ENCODE measurements at regions not wholly inside any gene's neighbourhood (a gene's known extent, or its start where the extent isn't known, plus 50 kb on each side); places are given as distances from the start of the nearest gene placed in this dataset.
A peak's percentile ranks its signal among the peaks of the same experiment; 100 is the strongest.
"Not testable (repeated sequence)": the region's sequence is repeated elsewhere in the genome, so short reads cannot be mapped to it uniquely, and the experiment has no call there.

DNA sequence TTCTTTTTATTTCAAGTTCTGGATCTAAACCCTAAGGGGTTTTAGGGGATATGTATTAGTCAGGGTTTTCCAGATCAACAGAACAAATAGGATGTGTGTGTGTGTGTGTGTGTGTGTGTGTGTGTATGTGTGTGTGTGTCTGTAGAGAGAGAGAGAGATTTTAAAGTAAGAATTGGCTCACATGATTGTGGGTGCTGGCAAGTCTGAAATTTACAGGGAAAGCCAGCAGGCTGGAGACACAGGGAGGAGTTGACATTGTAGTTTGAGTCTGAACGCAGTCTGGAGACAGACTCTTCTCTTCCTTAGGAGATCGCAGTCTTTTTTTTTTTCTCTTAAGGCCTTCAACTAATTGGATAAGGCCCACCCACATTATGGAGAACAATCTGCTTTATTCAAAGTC, 428.8 kb upstream of the TBL1XR1 start:
- no peak for DNase-seq (ENCODE audit: low spot score)

DNA sequence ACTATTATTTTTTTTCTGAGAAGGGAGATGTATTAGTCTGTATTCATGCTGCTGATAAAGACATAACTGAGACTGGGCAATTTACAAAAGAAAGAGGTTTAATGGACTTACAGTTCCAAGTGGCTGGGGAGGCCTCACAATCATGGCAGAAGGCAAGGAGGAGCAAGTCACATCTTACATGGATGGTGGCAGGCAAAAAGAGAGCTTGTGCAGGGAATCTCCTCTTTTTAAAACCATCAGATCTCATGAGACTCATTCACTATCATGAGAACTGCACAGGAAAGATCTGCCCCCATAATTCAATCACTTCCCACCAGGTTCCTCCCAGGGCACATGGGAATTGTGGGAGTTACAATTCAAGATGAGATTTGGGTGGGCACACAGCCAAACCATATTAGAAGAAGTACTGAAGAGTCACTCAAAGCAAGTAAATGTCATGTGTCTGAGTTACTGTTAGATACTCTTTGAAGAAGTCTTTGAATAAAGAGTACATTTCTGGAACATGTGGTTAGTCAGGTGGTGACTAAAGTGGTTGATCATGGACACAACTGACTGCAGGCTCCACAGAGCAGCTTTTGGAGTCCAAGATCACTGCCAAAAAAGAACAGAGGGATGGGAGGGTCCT, 430.9 kb upstream of the TBL1XR1 start:
- not testable (repeated sequence) for DNase-seq (ENCODE audit: low spot score)

DNA sequence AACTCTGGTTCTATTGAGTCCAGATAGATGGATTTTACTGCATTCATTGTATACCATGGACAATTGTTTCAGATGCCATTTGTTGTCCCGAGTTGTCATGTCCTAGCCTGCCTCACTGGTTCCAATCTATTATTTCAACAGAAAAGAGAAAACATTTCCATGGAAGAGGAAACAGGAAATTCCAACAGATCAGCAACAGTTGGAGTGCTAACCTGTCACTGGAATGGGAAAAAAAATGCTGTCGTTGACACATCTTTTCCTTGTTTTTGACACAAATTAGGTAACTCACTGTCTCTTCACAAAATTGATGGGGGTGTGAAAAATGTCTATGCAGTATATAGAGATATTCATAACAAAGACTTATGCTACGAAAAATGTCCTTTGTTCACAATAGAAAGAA, 432.0 kb upstream of the TBL1XR1 start:
- no peak for DNase-seq (ENCODE audit: low spot score)

DNA sequence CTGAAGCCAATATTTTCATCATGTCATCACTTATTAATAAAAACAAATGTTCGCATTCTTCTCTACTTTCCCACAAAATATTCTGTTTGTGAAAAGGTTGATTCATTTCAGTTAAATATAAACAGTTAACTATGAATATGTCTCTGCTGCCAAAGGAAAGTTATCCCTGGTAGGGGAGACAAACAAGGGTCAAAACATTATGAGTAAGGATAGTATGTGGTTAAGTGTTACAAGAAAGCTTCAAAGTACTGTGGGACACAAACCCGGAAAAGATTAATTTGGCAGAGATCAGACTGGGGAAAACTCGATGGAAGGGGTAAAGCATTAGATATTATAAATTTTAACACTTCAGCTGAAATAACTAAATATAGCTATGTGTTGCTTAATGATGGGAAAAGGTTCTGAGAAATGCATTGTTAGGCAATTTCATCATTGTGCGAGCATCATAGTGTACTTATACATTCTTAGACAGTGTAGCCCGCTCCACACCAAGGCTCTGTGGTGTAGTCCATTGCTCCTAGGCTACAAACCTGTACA, 436.5 kb upstream of the TBL1XR1 start:
- DNase-seq (ENCODE audit: low spot score), result no peak

DNA sequence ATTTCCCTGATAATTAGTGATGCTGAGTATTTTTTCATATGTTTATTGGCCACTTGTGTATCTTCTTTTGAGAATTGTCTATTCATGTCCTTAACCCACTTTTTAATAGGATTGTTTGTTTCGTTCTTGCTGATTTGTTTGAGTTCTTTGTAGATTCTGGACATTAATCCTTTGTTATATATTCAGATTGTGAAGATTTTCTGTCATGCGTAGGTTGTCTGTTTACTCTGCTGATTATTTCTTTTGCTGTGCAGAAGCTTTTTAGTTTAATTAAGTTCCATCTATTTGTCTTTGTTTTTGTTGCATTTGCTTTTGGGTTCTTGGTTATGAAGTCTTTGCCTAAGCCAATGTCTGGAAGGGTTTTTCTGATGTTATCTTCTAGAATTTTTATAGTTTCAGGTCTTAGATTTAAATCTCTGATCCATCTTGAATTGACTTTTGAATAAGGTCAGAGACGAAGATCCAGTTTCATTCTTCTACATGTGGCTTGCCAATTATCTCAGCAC, 438.4 kb upstream of the TBL1XR1 start:
- DNase-seq (ENCODE audit: low spot score), result not testable (repeated sequence)

DNA sequence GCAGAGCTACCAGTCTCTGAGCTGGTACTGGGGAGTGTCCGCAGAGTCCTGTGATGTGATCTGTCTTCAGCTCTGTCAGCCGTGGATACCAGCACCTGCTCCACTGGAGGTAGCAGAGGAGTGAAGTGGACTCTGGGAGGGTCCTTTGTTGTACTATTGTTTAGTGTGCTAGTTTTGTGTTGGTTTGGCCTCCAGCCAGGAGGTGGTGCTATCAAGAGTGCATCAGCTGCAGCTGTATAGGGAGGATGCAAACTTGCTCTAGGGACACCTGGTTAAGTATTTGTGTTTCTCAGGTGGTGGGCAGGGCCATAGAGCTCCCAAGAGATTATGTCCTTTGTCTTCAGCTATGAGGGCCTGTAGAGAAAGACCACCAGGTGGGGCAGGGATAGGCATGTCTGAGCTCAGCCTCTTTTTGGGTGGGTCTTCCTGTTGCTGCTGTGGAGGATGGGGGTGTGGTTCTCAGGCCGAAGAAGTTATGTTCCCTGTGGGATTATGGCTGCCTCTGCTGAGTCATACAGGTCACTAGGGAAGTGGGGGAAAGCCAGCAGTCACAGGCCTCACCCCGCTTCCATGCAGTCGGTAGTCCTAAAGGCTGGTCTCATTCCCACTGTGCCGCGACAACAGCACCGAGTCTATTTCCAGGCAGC, 443.2 kb upstream of the TBL1XR1 start:
- DNase-seq (ENCODE audit: low spot score), result no peak

DNA sequence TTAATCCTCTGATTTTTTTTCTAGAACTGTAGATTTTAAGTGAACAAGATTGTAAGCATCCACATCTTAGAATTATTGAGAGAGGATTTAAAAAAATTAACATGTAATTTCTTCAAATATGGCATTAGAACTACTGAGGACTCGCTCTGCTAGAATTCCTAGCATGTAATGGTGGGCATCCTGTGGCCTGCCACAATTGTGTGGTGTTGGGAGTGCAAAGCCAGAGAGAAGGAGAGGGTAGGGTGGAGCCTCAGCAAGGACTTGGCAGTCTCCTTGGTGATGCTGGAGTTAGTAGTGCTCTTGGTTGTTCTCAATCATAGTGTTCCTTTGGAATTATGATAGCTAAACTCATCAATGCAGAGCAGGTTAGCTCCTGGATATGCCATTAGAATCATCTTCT, 443.9 kb upstream of the TBL1XR1 start:
- DNase-seq (ENCODE audit: low spot score), result no peak

DNA sequence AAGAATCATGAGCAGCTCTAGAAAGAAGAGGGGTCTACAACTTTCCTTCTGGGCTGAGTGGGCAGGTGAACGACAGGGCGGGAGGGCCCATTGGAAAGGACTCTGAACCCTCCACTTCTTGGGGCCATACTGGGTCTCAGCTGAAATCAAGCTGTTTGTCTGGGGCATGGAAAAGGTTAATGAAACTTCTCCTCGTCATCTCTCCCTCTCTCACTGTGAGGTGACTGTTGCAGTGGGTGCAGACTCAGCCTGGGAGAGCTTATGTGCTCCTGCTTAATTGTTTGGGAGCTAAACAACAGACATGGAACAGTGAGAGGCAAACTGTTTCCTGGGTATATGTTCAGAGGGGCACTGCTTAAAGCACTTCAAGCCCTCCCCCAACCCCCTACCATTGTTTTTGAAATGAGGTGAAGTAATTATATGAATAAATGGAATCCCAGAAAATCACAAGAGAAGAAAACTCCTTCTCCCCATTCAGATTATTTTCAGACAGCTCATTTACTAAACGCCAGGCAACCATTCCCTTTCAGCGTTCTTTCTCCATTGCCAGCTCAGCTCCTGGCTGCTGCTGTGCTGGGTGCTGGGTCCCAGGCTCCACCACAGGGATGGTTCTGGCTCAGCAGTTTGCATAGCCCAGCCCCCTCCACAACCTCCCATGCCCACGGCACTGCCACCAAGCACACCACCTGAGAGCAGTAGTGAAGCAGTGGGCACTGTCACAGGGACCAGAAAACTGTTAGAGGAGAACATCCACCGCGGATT, 444.9 kb upstream of the TBL1XR1 start:
- no peak for DNase-seq (ENCODE audit: low spot score)

DNA sequence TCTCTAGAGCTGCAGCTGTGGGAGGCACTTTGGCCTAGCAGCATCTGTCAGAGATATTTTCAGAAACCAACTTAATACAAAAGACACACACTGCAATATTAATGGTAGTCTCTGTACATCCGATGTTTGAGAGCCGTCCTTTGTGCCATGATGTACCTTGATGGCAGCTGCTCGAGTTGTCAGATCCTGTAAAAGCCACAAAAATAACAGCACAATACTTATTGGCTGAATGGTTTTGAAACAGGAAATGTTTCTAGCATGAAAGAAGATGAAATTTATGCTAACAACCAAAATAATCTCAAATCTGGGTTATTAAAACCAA, 445.5 kb upstream of the TBL1XR1 start:
- no peak for DNase-seq (ENCODE audit: low spot score)

DNA sequence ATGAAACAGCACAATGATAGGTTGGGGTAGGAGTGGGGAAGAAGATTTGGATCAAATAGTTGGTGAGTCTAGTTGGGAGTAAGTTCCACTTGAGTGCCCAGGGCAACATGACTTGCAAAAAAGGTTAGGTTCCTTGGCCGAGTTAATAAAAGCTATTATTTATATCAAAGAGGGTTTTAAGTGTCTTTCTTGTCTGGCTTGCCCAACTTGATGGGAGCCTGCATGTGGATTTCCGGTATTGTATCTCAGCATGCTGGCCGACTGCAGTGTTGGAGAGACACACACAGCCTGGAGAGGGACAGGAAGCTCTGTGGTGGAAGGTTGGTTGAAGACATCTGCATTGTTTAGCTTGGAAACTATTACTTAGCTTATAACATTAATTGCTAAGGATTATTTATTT, 449.5 kb upstream of the TBL1XR1 start:
- no peak for DNase-seq (ENCODE audit: low spot score)

DNA sequence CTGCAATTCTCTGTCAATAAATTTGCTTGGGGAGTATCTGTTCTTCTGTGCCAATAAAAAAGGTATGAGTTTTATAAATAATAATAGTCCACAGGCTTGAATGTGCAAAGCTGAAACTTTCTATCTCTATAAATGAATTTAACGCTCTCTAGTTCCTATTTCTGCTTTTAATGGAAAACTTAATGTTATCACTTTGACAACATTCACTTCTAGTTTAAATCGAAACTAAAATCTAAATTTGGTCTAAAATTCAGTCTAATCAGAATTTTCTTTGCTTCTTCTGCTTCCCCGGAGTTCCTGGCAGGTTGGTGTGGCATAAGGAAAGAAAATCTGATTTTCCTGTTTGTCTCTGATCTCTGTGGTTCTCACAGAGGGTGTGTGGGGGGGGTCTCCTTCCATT, 450.1 kb upstream of the TBL1XR1 start:
- no peak for DNase-seq (ENCODE audit: low spot score)

DNA sequence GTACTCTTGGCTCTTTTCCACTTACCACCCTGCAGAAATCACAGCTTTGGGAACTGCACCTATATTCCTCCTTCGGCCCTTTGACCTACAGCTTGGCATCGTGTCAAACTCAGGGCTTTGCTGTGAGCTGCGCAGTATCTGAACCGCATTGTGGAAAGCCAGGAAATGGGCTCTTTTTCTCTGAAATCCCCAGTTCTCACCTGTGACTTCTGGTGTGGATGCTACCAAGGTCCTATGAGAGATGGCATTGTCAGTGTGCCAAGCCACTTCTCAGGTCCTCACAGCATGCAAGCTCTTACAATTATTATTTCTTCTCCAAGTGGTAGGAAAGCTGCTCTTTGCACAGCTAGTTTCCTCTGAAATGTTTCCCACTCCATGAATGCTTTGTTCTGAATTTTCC, 450.6 kb upstream of the TBL1XR1 start:
- no peak for DNase-seq (ENCODE audit: low spot score)

DNA sequence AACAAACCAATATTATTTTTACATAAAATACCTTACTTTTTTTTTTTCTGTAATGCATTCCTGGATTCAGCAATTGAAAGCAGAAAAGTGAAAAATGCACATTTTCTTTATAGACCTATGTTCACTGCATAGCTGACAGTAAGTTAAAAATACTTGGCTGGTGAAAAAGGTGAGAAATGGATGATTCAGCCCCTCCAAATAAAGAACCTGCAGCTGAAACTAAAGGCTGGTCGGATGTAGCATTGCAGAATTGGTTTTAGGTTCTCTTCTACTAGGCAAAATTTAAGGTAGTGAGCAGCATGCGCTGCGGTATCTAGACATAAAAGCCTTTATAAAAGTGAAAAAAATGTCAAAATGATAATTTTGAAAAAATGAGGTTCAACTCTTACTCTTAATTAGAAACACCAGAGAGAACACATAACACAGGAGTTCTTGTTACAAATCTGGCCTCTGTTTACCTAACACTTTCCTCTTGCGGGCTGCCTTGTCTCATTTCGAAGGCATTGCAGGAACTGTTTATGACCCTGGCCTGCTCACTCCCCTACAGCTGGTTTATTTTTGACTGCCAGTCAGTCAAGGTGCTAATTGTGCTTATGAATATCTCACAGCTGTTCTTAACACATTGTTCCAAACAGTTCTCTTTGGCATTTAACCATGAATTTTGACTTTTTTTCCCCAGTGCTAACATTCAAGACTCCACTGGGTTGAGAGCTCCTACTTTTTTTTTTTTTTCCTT, 455.4 kb upstream of the TBL1XR1 start:
- no peak for DNase-seq (ENCODE audit: low spot score)

DNA sequence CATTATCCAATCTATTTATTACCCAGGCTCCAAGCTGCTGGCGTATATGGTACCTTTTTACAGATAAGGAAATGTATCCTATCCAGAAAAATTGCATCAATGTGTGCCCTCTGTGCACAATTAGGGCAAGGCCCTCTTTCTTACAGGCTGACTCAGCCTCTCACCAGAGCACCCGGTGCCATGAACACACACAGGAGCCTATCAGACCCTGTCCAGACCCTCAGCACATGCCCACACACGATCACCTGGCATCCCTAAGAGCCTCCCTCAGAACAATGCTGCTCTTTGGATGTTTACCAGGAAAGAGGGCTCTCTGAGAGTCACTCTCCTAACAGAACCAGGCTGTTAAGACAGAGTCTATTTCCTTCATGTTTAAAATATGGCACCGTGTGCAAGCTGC, 460.0 kb upstream of the TBL1XR1 start:
- DNase-seq (ENCODE audit: low spot score), result no peak

DNA sequence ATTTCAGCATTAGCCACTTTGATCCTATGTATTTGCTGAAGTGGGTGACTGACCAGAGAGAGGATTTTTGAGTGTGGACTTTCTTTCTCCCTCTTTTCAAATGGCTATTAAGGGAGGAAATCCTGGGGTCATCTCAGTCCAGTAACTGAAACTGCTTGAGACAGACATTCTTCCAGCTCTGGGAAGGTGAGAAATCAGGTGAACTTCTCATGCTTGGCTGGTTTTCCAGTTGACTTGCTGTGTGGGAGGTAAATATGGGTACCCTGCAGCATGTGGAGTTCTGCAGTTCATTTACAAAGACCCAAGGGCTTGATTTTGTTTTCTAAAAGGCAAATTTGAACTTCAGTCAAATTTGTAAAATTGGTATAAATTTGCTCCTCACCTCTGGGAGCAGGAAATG, 461.1 kb upstream of the TBL1XR1 start:
- DNase-seq (ENCODE audit: low spot score), result peak; percentile 24

DNA sequence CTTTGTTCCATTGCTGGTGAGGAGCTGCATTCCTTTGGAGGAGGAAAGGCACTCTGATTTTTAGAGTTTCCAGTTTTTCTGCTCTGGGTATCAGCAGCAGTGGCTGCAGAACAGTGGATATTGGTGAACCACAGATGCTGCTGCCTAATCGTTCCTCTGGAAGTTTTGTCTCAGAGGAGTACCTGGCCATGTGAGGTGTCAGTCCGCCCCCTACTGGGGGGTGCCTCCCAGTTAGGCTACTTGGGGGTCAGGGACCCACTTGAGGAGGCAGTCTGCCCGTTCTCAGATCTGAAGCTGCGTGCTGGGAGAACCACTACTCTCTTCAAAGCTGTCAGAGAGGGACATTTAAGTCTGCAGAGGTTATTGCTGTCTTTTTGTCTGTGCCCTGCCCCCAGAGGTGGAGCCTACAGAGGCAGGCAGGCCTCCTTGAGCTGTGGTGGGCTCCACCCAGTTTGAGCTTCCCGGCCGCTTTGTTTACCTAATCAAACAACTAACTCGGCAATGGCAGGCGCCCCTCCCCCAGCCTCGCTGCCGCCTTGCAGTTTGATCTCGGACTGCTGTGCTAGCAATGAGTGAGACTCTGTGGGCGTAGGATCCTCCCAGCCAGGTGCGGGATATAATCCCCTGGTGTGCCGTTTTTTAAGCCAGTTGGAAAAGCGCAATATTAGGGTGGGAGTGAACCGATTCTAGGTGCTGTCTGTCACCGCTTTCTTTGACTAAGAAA, 467.3 kb upstream of the TBL1XR1 start:
- not testable (repeated sequence) for DNase-seq (ENCODE audit: low spot score)

DNA sequence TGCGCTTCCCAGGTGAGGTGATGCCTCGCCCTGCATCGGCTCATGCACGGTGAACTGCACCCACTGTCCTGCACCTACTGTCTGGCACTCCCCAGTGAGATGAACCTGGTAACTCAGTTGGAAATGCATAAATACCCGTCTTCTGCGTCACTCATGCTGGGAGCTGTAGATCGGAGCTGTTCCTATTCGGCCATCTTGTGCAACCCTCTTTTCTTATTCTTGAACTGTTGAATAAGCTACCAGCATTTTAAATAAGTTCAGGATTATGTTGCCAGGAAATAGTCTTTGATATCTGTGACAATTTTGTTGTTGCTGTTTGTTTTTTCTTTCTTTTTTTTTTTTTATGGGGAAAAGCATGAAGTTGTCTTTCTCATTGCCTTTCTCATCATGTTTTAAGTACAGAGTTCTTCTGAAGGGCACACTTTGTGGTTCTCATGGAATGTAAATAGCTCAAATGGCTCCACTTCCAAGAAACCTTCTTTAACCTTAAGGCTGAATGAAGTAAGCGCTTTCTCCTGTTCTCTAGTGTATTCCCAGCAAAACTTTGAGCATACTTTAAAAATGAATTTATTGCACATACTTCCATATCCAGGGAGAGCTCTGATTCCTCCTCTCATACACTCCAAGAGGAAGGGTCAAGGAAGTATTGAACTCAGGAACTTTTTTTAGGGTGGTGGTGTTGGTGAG, 468.0 kb upstream of the TBL1XR1 start:
- DNase-seq (ENCODE audit: low spot score), result no peak

DNA sequence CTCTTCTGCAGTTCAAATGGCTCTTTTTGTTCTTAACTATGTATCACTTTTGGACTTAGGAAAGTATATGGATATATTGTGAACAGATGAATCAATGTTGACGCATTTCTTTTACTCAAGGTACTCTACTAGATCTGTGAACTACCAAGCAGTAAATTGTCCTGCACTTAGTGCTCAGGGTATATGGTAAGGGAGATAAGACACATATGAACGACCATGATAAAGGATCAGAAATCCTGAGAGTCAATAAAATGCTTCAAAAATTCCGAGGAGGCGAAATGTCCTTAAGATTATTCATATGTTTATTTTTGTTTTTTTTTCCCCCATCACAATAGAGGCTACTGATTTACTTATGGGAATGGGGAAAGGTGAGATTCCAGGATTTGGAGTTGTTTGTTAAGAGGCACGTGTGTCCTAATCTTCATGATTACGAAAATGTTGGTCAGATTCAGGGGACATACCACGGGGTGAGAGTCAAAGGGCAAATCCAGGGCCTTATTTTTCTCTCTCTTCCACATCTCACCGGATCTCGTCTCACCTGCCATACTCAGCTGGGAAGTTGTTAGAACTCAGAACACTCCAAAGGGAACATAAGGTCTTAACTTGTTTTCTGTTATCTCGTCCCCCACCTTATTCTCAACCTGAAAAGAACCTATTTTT, 475.1 kb upstream of the TBL1XR1 start:
- DNase-seq (ENCODE audit: low spot score), result no peak

DNA sequence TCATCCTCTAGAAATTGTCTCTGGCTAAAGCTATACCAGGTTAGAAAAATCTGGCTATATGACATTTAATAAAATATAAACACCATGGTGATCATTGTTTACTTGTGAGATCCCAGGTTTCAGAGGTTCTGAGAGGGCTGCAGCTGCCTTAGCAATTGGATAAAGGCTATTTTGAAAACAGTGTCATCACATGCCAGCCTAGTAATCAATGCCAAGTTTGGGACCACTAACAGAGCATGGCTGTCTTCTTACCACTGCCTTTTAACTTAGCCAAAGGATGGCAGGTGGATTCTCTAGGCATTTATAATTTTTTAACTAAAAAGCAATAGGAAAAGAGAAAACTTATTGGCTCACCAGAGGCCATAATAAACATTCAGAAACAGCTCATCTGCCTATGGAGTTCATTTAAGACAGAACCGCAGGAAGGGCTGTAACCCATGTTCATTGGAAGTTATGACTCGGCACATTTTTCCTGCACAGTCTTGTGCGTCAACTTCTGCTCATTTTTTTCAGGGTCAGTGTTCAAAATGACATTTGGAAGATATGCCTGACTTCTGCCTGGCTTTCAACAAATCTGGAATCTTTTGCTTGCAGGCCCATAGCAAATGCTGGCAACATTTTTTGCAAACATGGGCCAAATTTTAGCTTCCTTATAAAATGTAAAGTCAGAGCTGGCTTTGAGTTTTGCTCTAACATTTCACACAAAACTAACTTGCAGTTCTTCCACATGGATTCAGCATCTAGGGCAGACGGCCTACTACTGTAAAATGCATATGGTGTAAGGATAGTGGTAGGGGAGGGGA, 476.0 kb upstream of the TBL1XR1 start:
- no peak for DNase-seq (ENCODE audit: low spot score)

DNA sequence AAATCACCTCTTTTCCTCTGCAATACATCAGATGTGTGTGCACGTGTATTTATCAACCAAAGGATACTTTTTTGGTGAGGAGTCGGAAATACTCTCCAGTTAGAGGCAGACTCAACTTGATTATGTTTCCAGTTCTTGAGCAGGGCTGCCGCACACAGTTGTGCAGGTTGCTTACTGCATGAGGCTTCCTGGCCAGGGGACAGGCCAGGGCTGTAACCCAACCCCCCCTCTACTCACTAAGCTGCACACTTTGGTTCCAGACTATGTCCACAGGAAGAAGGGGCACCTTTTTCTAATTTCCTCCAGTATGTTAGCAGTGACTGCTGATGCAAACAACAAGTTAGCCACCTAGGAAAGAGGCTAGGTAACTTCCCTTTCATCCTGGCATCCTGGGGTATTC, 476.9 kb upstream of the TBL1XR1 start:
- DNase-seq (ENCODE audit: low spot score), result no peak

Data from iPS-NIHi11 (cell line).